ENCODE measurements at regions not wholly inside any gene's neighbourhood (a gene's known extent, or its start where the extent isn't known, plus 50 kb on each side); places are given as distances from the start of the nearest gene placed in this dataset.

- no peak for TF ChIP-seq CTCF (IDR thresholded peaks at IDR 0.05)
- no peak for TF ChIP-seq POLR2A (IDR thresholded peaks at IDR 0.05)
Measured at GRCh38 chr9:80235752-80236151, 664.0 kb downstream of the TLE4 start.
